IMR-90 (cell line): ENCODE measurements at regions not wholly inside any gene's neighbourhood (a gene's known extent, or its start where the extent isn't known, plus 50 kb on each side); places are given as distances from the start of the nearest gene placed in this dataset.
A peak's percentile ranks its signal among the peaks of the same experiment; 100 is the strongest.

Experiments
- ATAC-seq: fragments of 200-7000 bp; cut with Tn5 transposase; 2 replicates; pipeline ENCODE4 v1.9.1; 2020; ENCODE audit warnings: low read depth, mild to moderate bottlenecking, moderate library complexity
- BruUV-seq: library from RNA; stranded (reverse); fragments of 400-500 nt; replicated peaks from 2 replicates; lab custom pipeline; 2021; lab: Mats Ljungman, UMichigan
- CTCF ChIA-PET: fragments of 300-600 bp; formaldehyde crosslinking; extraction: SDS; loops from one replicate; lab custom pipeline; 2021; ENCODE audit warnings: antibody characterized with exemption; lab: Yijun Ruan, JAX
- POLR2A ChIA-PET: fragments of 300-600 bp; sonication (Branson Sonifier 250); formaldehyde crosslinking; loops from one replicate; lab custom pipeline; 2022; ENCODE audit warnings: antibody characterized with exemption; ENCODE audit not compliant: unreplicated experiment; lab: Charles Lee
- DNase-seq: peaks from one replicate; pipeline ENCODE4 v3.0.0; 2013
- H2AFZ ChIP-seq: replicated peaks from 2 replicates; pipeline ENCODE3; 2013; ENCODE audit warnings: low read length, mild to moderate bottlenecking; ENCODE audit not compliant: poor library complexity
- H2AK5ac ChIP-seq: 2 replicates; pipeline ENCODE4 v1.6.1; 2013; ENCODE audit warnings: low read depth, low read length, inconsistent platforms
- H2AK9ac ChIP-seq: replicated peaks from 2 replicates; pipeline ENCODE3; 2013; ENCODE audit warnings: mild to moderate bottlenecking, low read depth, low read length, moderate library complexity; ENCODE audit not compliant: poor library complexity
- H2BK120ac ChIP-seq: 2 replicates; pipeline ENCODE4 v1.6.1; 2013; ENCODE audit warnings: low read depth, low read length, inconsistent platforms
- H2BK15ac ChIP-seq: 3 replicates; pipeline ENCODE4 v1.6.1; 2013; ENCODE audit warnings: low read depth, low read length, inconsistent platforms
- H2BK20ac ChIP-seq: 2 replicates; pipeline ENCODE4 v1.6.1; 2013; ENCODE audit warnings: low read depth, mild to moderate bottlenecking, inconsistent platforms, low read length, moderate library complexity
- H2BK5ac ChIP-seq: 2 replicates; pipeline ENCODE4 v1.6.1; 2013; ENCODE audit warnings: mild to moderate bottlenecking, low read depth, low read length, inconsistent platforms; ENCODE audit not compliant: poor library complexity, severe bottlenecking
- H3K14ac ChIP-seq: replicated peaks from 2 replicates; pipeline ENCODE4 v1.6.1; 2013; ENCODE audit warnings: low read depth, low read length, inconsistent platforms
- H3K18ac ChIP-seq: 2 replicates; pipeline ENCODE4 v1.6.1; 2013; ENCODE audit warnings: low read depth, low read length, control low read depth
- H3K23ac ChIP-seq: 2 replicates; pipeline ENCODE4 v1.6.1; 2013; ENCODE audit warnings: low read depth, low read length, inconsistent platforms
- H3K27ac ChIP-seq: 2 replicates; pipeline ENCODE4 v1.5.1; 2013; ENCODE audit warnings: mild to moderate bottlenecking, control low read depth, low read length; ENCODE audit not compliant: insufficient read depth
- H3K27me3 ChIP-seq: 2 replicates; pipeline ENCODE4 v1.6.1; 2013; ENCODE audit warnings: low read length; ENCODE audit not compliant: control insufficient read depth, insufficient read depth
- H3K36me3 ChIP-seq: 2 replicates; pipeline ENCODE4 v1.6.1; 2013; ENCODE audit warnings: low read length, mixed read lengths; ENCODE audit not compliant: control insufficient read depth, insufficient read depth
- H3K4ac ChIP-seq: 2 replicates; pipeline ENCODE4 v1.6.1; 2013; ENCODE audit warnings: low read depth, low read length, inconsistent platforms
- H3K4me1 ChIP-seq: 2 replicates; pipeline ENCODE4 v1.6.1; 2013; ENCODE audit warnings: low read length, mixed read lengths; ENCODE audit not compliant: control insufficient read depth, insufficient read depth
- H3K4me2 ChIP-seq: 2 replicates; pipeline ENCODE4 v1.6.1; 2013; ENCODE audit warnings: low read depth, mild to moderate bottlenecking, control low read depth, low read length, moderate library complexity
- H3K4me3 ChIP-seq: 2 replicates; pipeline ENCODE4 v1.5.1; 2013; ENCODE audit warnings: low read depth, mild to moderate bottlenecking, control low read depth, low read length, moderate library complexity; ENCODE audit not compliant: insufficient read depth
- H3K56ac ChIP-seq: 2 replicates; pipeline ENCODE4 v1.6.1; 2013; ENCODE audit warnings: low read length, inconsistent platforms; ENCODE audit not compliant: insufficient read depth; ENCODE audit errors: extremely low read depth
- H3K79me1 ChIP-seq, 2 experiments: 2 replicates each; pipeline ENCODE4 v1.6.1; 2013; ENCODE audit warnings: low read length in 2 of 2, inconsistent platforms in 1 of 2, low read depth in 1 of 2
- H3K9ac ChIP-seq: 2 replicates; pipeline ENCODE4 v1.6.1; 2013; ENCODE audit warnings: low read depth, low read length, control low read depth
- H3K9me1 ChIP-seq: 2 replicates; pipeline ENCODE4 v1.6.1; 2013; ENCODE audit warnings: low read length, inconsistent platforms; ENCODE audit not compliant: insufficient read depth
- H3K9me3 ChIP-seq: 2 replicates; pipeline ENCODE4 v1.6.1; 2013; ENCODE audit warnings: low read length; ENCODE audit not compliant: control insufficient read depth, insufficient read depth
- H4K20me1 ChIP-seq: 2 replicates; pipeline ENCODE4 v1.6.1; 2013; ENCODE audit warnings: low read length, inconsistent platforms; ENCODE audit not compliant: insufficient read depth
- H4K5ac ChIP-seq: 2 replicates; pipeline ENCODE4 v1.6.1; 2013; ENCODE audit warnings: mild to moderate bottlenecking, low read depth, low read length, control low read depth
- H4K8ac ChIP-seq, 2 experiments: 2 replicates each; pipeline ENCODE4 v1.6.1; 2013; ENCODE audit warnings: low read depth in 2 of 2, low read length in 2 of 2, control low read depth in 1 of 2, inconsistent platforms in 1 of 2
- H4K91ac ChIP-seq: 2 replicates; pipeline ENCODE4 v1.6.1; 2013; ENCODE audit warnings: low read depth, low read length, inconsistent platforms; ENCODE audit not compliant: insufficient read depth
- CHD1 ChIP-seq: IDR thresholded peaks from 2 replicates; pipeline ENCODE4 v1.6.1; 2012; ENCODE audit warnings: low read depth, low read length, improper control_type of control experiment
- ELK1 ChIP-seq: fragments of 150-350 bp; IDR thresholded peaks from 2 replicates; pipeline ENCODE4 v1.6.1; 2016; ENCODE audit warnings: low read depth, mild to moderate bottlenecking, low read length, moderate library complexity, borderline replicate concordance
- FOS ChIP-seq: fragments of 150-350 bp; IDR thresholded peaks from 2 replicates; pipeline ENCODE4 v1.6.1; 2016; ENCODE audit warnings: low read depth, low read length
- MAFK ChIP-seq: IDR thresholded peaks from 2 replicates; pipeline ENCODE4 v1.6.1; 2012; ENCODE audit warnings: low read depth, low read length, improper control_type of control experiment
- POLR2A ChIP-seq: IDR thresholded peaks from 2 replicates; pipeline ENCODE4 v1.6.1; 2012; ENCODE audit warnings: mild to moderate bottlenecking, low read depth, low read length
- RAD21 ChIP-seq: IDR thresholded peaks from 2 replicates; pipeline ENCODE4 v1.6.1; 2012; ENCODE audit warnings: low read length, improper control_type of control experiment
- RCOR1 ChIP-seq: IDR thresholded peaks from 2 replicates; pipeline ENCODE4 v1.6.1; 2012; ENCODE audit warnings: mild to moderate bottlenecking, low read length, improper control_type of control experiment; ENCODE audit not compliant: insufficient replicate concordance
- RFX5 ChIP-seq: IDR thresholded peaks from 2 replicates; pipeline ENCODE4 v1.8.0; 2012; ENCODE audit warnings: low read depth, mild to moderate bottlenecking, low read length, moderate library complexity
- SMC3 ChIP-seq: fragments of 150-350 bp; IDR thresholded peaks from 2 replicates; pipeline ENCODE4 v1.6.1; 2016; ENCODE audit warnings: low read depth, mild to moderate bottlenecking, antibody characterized with exemption, low read length, moderate library complexity
- WGBS, 2 experiments: methylation state at CpG; one replicate each; pipeline versions ENCODE4 v1.1.5 to v1.1.7; 2013; ENCODE audit warnings: missing lambda C conversion rate in 2 of 2; ENCODE audit not compliant: insufficient read length in 1 of 2; ENCODE audit errors: extremely low coverage in 2 of 2; 5-methylcytosine and 5-hydroxymethylcytosine counted together
- dilution Hi-C: fragments of 300-500 bp; cut with HindIII; formaldehyde crosslinking; loops from one replicate; pipeline ENCODE4 v1.14.3; 2018; ENCODE audit warnings: low sequenced_read_pairs; ENCODE audit not compliant: unreplicated experiment
- in situ Hi-C: fragments of 300-500 bp; cut with MboI; formaldehyde crosslinking; loops from 3 replicates; pipeline ENCODE4 v1.14.3; 2019; ENCODE audit warnings: low sequenced_read_pairs, inconsistent platforms, mixed read lengths
- intact Hi-C: fragments of 100-400 bp; cut with micrococcal nuclease; formaldehyde crosslinking; loops from 2 replicates; pipeline ENCODE4 v1.10.0; 2022

- Histone ChIP-seq H3K23ac (no peak overlapping the region), H3K4me2 (no peak overlapping the region), H2AK5ac (no peak overlapping the region), H3K56ac (no peak overlapping the region), H3K27ac (no peak overlapping the region), H2AK9ac (peak overlapping the region; percentile 65), H3K14ac (no peak overlapping the region), H2BK5ac (no peak overlapping the region), H4K91ac (no peak overlapping the region), H4K20me1 (no peaks in the 10 kb centered on the region), H2BK20ac (no peak overlapping the region), H4K8ac (no peak overlapping the region), H2BK15ac (no peak overlapping the region), H3K27me3 (peaks cover 35% of the 10 kb centered on the region), H2AFZ (no peak overlapping the region), H3K36me3 (no peaks in the 10 kb centered on the region), H4K5ac (no peak overlapping the region), H3K4me3 (no peak overlapping the region), H2BK120ac (no peak overlapping the region), H3K4me1 (no peaks in the 10 kb centered on the region), H3K79me1 (no peaks in the 10 kb centered on the region), H3K9me3 (peaks cover 4% of the 10 kb centered on the region; the same call in 1 of the 2 replicates), H3K18ac (no peak overlapping the region), H3K9ac (no peak overlapping the region), H3K4ac (no peak overlapping the region), H3K9me1 (no peaks in the 10 kb centered on the region)
- ATAC-seq (no peak), DNase-seq (no peak)
- intact Hi-C loops (no loop called here), in situ Hi-C loops (no loop called here), dilution Hi-C loops (no loop called here)
- POLR2A ChIA-PET, result no interaction called here
- CTCF ChIA-PET, result no interaction called here
- TF ChIP-seq RFX5 (no peak), SMC3 (no peak), POLR2A (no peak), RAD21 (no peak), FOS (no peak), CHD1 (no peak), RCOR1 (no peak), ELK1 (no peak), MAFK (no peak)
- 85% methylated on average over 4 of the region's 28 CpGs; no CpG with 5 or more reads in 1 of the 2 experiments for WGBS, 2 experiments
- BruUV-seq, result no TSS peak
These were observed 113.8 kb upstream of the LRPAP1 start for GRCh38 chr4:3645711-3646679.
